ENCODE measurements at regions not wholly inside any gene's neighbourhood (a gene's known extent, or its start where the extent isn't known, plus 50 kb on each side); places are given as distances from the start of the nearest gene placed in this dataset.

DNA sequence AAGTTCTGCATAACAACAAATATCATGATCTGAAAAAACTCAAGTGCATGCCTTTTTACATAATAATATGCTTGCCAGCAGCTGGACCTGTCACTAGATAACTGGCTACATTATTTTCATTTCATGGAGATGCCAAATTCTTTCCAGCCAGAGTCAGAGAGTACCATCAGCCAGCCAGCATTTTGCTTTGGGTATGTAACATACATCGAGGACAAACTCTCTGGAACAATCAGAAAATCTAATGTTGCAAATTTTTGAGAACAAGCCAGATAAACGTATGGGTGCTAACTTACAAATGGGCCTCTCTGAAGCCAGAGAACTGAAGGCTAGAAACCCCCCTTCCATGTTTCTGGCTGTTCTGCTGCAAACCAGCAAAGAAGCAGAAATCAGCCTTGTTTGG, 76.3 kb upstream of the BACE2 start:
- 65 to 74% methylated on average over 2 of the region's 2 CpGs for WGBS, 2 donors

DNA sequence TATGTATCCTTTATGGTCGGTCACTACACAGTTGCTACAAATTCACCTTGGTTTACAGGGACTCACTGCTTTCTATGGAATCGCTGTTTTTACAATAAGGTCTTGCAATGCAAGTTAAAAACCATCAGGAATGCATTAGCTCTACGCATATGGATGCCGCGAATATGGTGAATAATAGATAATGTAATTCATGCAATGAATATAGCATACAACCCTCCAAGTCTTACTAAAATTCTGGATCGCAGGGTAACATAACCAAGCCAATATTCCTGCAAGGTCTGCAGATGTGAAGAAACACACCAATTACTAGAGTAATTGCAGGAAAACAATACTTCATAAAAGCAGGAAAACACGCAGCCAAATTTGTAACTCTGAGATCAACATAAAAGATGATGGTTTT, 75.6 kb upstream of the BACE2 start:
- WGBS, 2 donors, result 85 to 86% methylated on average over 7 of the region's 7 CpGs
- FAIRE-seq (no peak), DNase-seq (no peak), ATAC-seq (no peak)
- H3K27me3 ChIP-seq, result peaks cover 0 to 13% (median 4%) of the 10 kb centered on the region in 4 donors
- TF ChIP-seq, protein P1, sequence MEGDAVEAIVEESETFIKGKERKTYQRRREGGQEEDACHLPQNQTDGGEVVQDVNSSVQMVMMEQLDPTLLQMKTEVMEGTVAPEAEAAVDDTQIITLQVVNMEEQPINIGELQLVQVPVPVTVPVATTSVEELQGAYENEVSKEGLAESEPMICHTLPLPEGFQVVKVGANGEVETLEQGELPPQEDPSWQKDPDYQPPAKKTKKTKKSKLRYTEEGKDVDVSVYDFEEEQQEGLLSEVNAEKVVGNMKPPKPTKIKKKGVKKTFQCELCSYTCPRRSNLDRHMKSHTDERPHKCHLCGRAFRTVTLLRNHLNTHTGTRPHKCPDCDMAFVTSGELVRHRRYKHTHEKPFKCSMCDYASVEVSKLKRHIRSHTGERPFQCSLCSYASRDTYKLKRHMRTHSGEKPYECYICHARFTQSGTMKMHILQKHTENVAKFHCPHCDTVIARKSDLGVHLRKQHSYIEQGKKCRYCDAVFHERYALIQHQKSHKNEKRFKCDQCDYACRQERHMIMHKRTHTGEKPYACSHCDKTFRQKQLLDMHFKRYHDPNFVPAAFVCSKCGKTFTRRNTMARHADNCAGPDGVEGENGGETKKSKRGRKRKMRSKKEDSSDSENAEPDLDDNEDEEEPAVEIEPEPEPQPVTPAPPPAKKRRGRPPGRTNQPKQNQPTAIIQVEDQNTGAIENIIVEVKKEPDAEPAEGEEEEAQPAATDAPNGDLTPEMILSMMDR (IDR thresholded peaks at IDR 0.05), result no peak
- no peaks in the 10 kb centered on the region for H3K4me1 ChIP-seq
- intact Hi-C loops (cut with DNase I), result no loop called here
- no peak overlapping the region for H3K27ac ChIP-seq
- no peak overlapping the region for H3K4me3 ChIP-seq
- no peaks in the 10 kb centered on the region for H3K36me3 ChIP-seq
- no peaks in the 10 kb centered on the region for H3K9me3 ChIP-seq

More for the DNA sequence above, 76.3 kb upstream of the BACE2 start:
- peaks cover 0 to 13% (median 4%) of the 10 kb centered on the region in 4 donors for H3K27me3 ChIP-seq
- H3K36me3 ChIP-seq, result no peaks in the 10 kb centered on the region
- DNase-seq (no peak), FAIRE-seq (no peak), ATAC-seq (no peak)
- no peak overlapping the region for H3K27ac ChIP-seq
- H3K4me1 ChIP-seq, result no peaks in the 10 kb centered on the region
- no peaks in the 10 kb centered on the region for H3K9me3 ChIP-seq
- TF ChIP-seq, protein P1 (IDR thresholded peaks at IDR 0.05), result no peak
- no peak overlapping the region for H3K4me3 ChIP-seq
- intact Hi-C loops (cut with DNase I), result no loop called here

DNA sequence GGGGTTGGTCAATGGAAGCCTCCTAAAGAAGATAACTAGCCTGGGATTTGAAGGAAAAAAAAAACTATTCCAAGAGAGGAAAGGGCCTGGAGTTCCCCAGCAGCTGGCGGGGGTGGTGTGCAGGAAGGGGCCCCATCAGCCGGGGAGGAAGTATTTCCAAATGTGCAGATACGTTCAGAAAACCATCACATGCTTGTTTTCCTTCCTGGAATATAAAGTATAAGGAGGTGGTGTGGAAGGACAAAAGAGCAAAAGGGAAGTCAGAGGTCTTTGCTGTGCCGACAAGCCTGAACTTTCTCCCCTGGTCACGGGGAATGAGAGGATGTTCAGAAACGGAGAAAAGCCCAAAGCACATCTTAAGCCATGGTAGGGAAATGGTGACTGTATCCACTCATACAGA, 72.0 kb upstream of the BACE2 start:
- 56 to 65% methylated on average over 6 of the region's 6 CpGs for WGBS, 2 donors
- TF ChIP-seq, protein P1 (IDR thresholded peaks at IDR 0.05), result no peak
- Histone ChIP-seq H3K27ac (no peak overlapping the region), H3K4me1 (no peaks in the 10 kb centered on the region), H3K36me3 (no peaks in the 10 kb centered on the region), H3K9me3 (no peaks in the 10 kb centered on the region), H3K27me3 (no peaks in the 10 kb centered on the region), H3K4me3 (no peak overlapping the region)
- DNase-seq, result no peak
- no peak for ATAC-seq
- FAIRE-seq, result no peak
- intact Hi-C loops (cut with DNase I), result no loop called here

DNA sequence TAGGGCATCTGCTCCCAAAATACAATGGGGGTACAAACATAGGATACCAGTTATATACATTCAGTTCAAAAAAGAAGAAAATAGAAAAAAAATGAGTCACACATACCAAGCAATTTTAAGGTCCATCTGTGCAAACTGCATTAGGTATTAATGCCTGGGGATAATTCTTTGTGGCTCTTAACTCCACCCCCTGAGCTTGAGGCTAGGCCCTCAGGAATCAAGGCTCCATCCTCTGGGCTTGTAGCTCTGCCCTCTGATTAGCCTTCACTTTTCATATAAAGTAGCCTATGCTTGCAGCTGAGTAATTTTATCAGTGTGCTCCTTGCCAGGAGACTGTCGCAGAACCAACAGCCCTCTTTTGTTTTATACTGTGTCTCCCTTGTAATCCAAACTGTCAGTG, 69.9 kb upstream of the BACE2 start:
- 54 to 82% methylated on average over 1 of the region's 1 CpG for WGBS, 2 donors

DNA sequence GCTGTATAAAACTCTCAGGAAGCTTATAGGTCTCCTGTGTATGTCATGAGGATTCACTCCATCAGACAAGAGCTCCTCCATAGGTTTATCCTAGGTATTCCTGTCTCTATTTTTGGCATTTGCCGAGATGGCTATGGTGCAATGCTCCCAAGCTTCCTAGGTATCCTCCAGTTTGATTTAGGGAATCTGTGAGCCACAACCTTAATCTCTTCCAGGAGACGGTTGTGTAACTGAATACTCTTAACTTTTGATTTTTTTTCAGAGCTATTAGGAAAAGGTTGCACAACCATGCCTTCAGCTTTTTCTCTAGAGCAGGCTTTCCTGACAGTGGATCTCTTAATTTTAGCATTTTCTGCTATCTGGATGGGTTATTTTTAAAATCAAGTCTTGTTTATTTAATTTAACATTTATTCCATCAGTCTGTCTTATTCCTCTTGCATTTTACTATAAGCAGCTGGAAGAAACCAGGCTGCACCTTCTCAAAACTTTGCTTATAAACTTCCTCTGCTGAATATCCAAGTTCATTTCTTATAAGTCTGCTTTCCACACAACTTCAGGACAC, 69.4 kb upstream of the BACE2 start:
- WGBS, 2 donors, result 44 to 45% methylated on average over 2 of the region's 2 CpGs
- H3K9me3 ChIP-seq, result no peaks in the 10 kb centered on the region
- no peak for ATAC-seq
- TF ChIP-seq, protein P1 (IDR thresholded peaks at IDR 0.05), result no peak
- no peaks in the 10 kb centered on the region for H3K4me1 ChIP-seq
- H3K27ac ChIP-seq, result no peak overlapping the region
- intact Hi-C loops (cut with DNase I), result no loop called here
- H3K27me3 ChIP-seq, result peaks cover 0 to under 1% (median 0%) of the 10 kb centered on the region in 4 donors
- FAIRE-seq, result no peak
- no peak for DNase-seq
- H3K36me3 ChIP-seq, result no peaks in the 10 kb centered on the region
- no peak overlapping the region for H3K4me3 ChIP-seq

More for the DNA sequence above, 69.9 kb upstream of the BACE2 start:
- TF ChIP-seq, protein P1 (IDR thresholded peaks at IDR 0.05), result no peak
- FAIRE-seq (no peak), ATAC-seq (no peak), DNase-seq (no peak)
- Histone ChIP-seq H3K36me3 (no peaks in the 10 kb centered on the region), H3K27me3 (no peaks in the 10 kb centered on the region), H3K4me1 (no peaks in the 10 kb centered on the region), H3K27ac (no peak overlapping the region), H3K9me3 (no peaks in the 10 kb centered on the region), H3K4me3 (no peak overlapping the region)
- intact Hi-C loops (cut with DNase I), result no loop called here
